Upper lobe of left lung (tissue), 4 donors: ENCODE measurements at regions not wholly inside any gene's neighbourhood (a gene's known extent, or its start where the extent isn't known, plus 50 kb on each side); places are given as distances from the start of the nearest gene placed in this dataset.

Experiments used
- EP300 ChIP-seq, 4 donors: sonication (generic); formaldehyde crosslinking; IDR thresholded peaks; one replicate each; pipeline ENCODE4 v1.5.1; 2017; ENCODE audit warnings: antibody characterized with exemption in 4 of 4, control low read depth in 2 of 4
- POLR2A ChIP-seq, 4 donors: fragments of 450-650 bp; IDR thresholded peaks; one replicate each; pipeline ENCODE4 v1.5.1; 2016 to 2017; ENCODE audit warnings: antibody characterized with exemption in 4 of 4, mild to moderate bottlenecking in 2 of 4
- TF ChIP-seq, protein P1 (sequence below), 6 experiments: fragments of 450-650 bp in 4 of 6; fragments of 200-600 bp in 2 of 6; sonication (generic) in 2 of 6; IDR thresholded peaks; one replicate each; pipeline ENCODE4 v1.5.1; 2016 to 2019; ENCODE audit warnings: antibody characterized with exemption in 6 of 6

DNA sequence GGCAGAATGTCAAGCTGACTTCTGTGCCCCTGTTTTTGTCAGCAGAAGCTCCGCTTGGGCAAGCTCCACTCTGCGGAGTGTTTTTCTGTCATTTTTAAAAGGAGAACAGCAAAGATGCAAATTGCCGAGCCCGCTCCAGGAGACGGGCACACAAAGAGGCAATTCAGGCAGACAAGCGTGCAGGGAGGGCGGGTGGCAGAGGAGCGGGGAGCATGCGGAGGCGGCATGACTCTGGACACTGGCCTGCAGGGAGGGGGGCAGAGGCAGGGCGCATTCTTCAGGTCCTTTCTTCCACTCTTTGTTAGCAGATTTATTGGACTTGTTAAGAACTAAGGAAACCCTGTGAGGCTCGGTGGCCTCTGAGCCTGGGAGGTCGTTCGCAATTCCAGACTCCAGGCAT is 187.3 kb upstream of the RMST start:
- TF ChIP-seq, protein P1, sequence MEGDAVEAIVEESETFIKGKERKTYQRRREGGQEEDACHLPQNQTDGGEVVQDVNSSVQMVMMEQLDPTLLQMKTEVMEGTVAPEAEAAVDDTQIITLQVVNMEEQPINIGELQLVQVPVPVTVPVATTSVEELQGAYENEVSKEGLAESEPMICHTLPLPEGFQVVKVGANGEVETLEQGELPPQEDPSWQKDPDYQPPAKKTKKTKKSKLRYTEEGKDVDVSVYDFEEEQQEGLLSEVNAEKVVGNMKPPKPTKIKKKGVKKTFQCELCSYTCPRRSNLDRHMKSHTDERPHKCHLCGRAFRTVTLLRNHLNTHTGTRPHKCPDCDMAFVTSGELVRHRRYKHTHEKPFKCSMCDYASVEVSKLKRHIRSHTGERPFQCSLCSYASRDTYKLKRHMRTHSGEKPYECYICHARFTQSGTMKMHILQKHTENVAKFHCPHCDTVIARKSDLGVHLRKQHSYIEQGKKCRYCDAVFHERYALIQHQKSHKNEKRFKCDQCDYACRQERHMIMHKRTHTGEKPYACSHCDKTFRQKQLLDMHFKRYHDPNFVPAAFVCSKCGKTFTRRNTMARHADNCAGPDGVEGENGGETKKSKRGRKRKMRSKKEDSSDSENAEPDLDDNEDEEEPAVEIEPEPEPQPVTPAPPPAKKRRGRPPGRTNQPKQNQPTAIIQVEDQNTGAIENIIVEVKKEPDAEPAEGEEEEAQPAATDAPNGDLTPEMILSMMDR (IDR thresholded peaks at IDR 0.05): no peak
- TF ChIP-seq EP300 (IDR thresholded peaks at IDR 0.05) (no peak), POLR2A (IDR thresholded peaks at IDR 0.05) (no peak)
